Endometrium (tissue), 2 donors: ENCODE measurements at regions not wholly inside any gene's neighbourhood (a gene's known extent, or its start where the extent isn't known, plus 50 kb on each side); places are given as distances from the start of the nearest gene placed in this dataset.
"Not testable (repeated sequence)": the region's sequence is repeated elsewhere in the genome, so short reads cannot be mapped to it uniquely, and the experiment has no call there.

Experiments
- FAIRE-seq: peaks from 2 replicates; lab custom pipeline; 2012; peaks lifted over from hg19 to GRCh38; lab: Jason Lieb, UNC
- donor health status: control.
- donor health status: control.

- not testable (repeated sequence) for FAIRE-seq
Observed at GRCh38 chr2:37759989-37760388, 88.5 kb upstream of the CDC42EP3 start.

GRCh38 chr2:37760471-37760870 lies 89.0 kb upstream of the CDC42EP3 start:
- no peak for FAIRE-seq

- not testable (repeated sequence) for FAIRE-seq
Observed at GRCh38 chr2:37762281-37762680, 90.8 kb upstream of the CDC42EP3 start.

- no peak for FAIRE-seq
Observed at GRCh38 chr2:37764739-37765138, 93.3 kb upstream of the CDC42EP3 start.

- peak; percentile 58 for FAIRE-seq
Observed at GRCh38 chr2:37766106-37766505, 94.7 kb upstream of the CDC42EP3 start.

GRCh38 chr2:37767046-37767445 lies 95.6 kb upstream of the CDC42EP3 start:
- no peak for FAIRE-seq

GRCh38 chr2:37767959-37768925 lies 96.8 kb upstream of the CDC42EP3 start:
- peak; percentile 78 for FAIRE-seq

- no peak for FAIRE-seq
Observed at GRCh38 chr2:37769551-37769950, 98.1 kb upstream of the CDC42EP3 start.

GRCh38 chr2:37770797-37771196 lies 99.4 kb upstream of the CDC42EP3 start:
- no peak for FAIRE-seq

GRCh38 chr2:37771600-37772088 lies 100.2 kb upstream of the CDC42EP3 start:
- no peak for FAIRE-seq

- FAIRE-seq, result no peak
Observed at GRCh38 chr2:37773371-37774130, 102.1 kb upstream of the CDC42EP3 start.

GRCh38 chr2:37774171-37774944 lies 102.9 kb upstream of the CDC42EP3 start:
- FAIRE-seq, result not testable (repeated sequence)

GRCh38 chr2:37774976-37775907 lies 103.8 kb upstream of the CDC42EP3 start:
- FAIRE-seq, result no peak

- no peak for FAIRE-seq
Observed at GRCh38 chr2:37775908-37776250, 104.4 kb upstream of the CDC42EP3 start.

- no peak for FAIRE-seq
Observed at GRCh38 chr2:37776487-37776886, 105.0 kb upstream of the CDC42EP3 start.

GRCh38 chr2:37779139-37779538 lies 107.7 kb upstream of the CDC42EP3 start:
- no peak for FAIRE-seq

- no peak for FAIRE-seq
Observed at GRCh38 chr2:37779611-37780386, 108.4 kb upstream of the CDC42EP3 start.

- no peak for FAIRE-seq
Observed at GRCh38 chr2:37780387-37780676, 108.9 kb upstream of the CDC42EP3 start.

- FAIRE-seq, result no peak
Observed at GRCh38 chr2:37781028-37781427, 109.6 kb upstream of the CDC42EP3 start.

- FAIRE-seq, result no peak
Observed at GRCh38 chr2:37782155-37782673, 110.8 kb upstream of the CDC42EP3 start.
